ENCODE measurements at regions not wholly inside any gene's neighbourhood (a gene's known extent, or its start where the extent isn't known, plus 50 kb on each side); places are given as distances from the start of the nearest gene placed in this dataset.

- H3K4me3 ChIP-seq (ENCODE audit: low read depth, low read length), result no peak overlapping the region
- no peak for TF ChIP-seq CTCF (IDR thresholded peaks at IDR 0.05; ENCODE audit: insufficient read depth, low read depth, low read length)
- no peak for DNase-seq (ENCODE audit: low read depth)
Observed at GRCh38 chr10:28942012-28942411, 264.7 kb downstream of the BAMBI start.

DNA sequence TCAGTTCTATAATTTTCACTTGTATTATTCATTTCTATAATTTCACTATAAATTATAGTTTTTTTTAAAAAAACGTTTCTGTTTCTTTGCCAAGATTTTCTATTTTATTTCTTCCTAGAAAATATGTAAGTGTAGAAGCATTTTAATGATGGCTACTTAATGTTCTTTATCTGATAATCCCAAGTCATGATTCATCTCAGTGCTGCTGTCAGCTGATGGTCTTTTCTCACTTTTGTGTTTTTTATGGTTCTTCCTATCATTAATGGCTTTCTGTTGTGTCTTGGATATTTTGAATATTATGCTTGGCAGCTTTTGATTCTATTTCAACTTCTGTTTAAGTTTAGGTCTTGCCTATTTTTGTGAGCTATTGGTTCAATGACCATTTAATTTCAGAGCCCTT lies 268.6 kb downstream of the BAMBI start:
- H3K4me3 ChIP-seq (ENCODE audit: low read depth, low read length), result no peak overlapping the region
- no peak for TF ChIP-seq CTCF (IDR thresholded peaks at IDR 0.05; ENCODE audit: insufficient read depth, low read depth, low read length)
- DNase-seq (ENCODE audit: low read depth), result no peak

- H3K4me3 ChIP-seq (ENCODE audit: low read depth, low read length), result no peak overlapping the region
- DNase-seq (ENCODE audit: low read depth), result no peak
- TF ChIP-seq CTCF (IDR thresholded peaks at IDR 0.05; ENCODE audit: insufficient read depth, low read depth, low read length), result no peak
Observed at GRCh38 chr10:28946479-28946878, 269.2 kb downstream of the BAMBI start.

GRCh38 chr10:28947171-28947570 lies 269.9 kb downstream of the BAMBI start:
- TF ChIP-seq CTCF (IDR thresholded peaks at IDR 0.05; ENCODE audit: insufficient read depth, low read depth, low read length), result no peak
- no peak for DNase-seq (ENCODE audit: low read depth)
- H3K4me3 ChIP-seq (ENCODE audit: low read depth, low read length), result no peak overlapping the region

DNA sequence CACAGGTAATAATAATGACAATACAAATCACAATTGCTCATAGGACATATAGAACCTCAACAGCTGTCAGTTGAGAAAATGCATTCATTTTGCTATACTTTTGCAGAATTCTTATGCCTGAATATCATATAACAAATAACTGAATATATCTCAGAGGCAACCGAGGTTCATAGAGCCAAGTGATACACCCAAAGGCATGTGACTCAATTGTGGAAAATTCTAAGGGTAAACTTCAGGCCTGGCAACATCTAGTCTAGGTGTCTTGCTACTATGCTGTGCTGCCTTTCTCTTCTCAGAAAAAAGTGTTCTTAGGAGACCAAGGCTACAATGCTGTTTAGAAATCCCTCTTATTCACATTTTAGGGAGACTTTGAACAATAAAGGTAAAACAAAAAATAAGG lies 270.7 kb downstream of the BAMBI start:
- DNase-seq (ENCODE audit: low read depth), result no peak
- TF ChIP-seq CTCF (IDR thresholded peaks at IDR 0.05; ENCODE audit: insufficient read depth, low read depth, low read length), result no peak
- no peak overlapping the region for H3K4me3 ChIP-seq (ENCODE audit: low read depth, low read length)

DNA sequence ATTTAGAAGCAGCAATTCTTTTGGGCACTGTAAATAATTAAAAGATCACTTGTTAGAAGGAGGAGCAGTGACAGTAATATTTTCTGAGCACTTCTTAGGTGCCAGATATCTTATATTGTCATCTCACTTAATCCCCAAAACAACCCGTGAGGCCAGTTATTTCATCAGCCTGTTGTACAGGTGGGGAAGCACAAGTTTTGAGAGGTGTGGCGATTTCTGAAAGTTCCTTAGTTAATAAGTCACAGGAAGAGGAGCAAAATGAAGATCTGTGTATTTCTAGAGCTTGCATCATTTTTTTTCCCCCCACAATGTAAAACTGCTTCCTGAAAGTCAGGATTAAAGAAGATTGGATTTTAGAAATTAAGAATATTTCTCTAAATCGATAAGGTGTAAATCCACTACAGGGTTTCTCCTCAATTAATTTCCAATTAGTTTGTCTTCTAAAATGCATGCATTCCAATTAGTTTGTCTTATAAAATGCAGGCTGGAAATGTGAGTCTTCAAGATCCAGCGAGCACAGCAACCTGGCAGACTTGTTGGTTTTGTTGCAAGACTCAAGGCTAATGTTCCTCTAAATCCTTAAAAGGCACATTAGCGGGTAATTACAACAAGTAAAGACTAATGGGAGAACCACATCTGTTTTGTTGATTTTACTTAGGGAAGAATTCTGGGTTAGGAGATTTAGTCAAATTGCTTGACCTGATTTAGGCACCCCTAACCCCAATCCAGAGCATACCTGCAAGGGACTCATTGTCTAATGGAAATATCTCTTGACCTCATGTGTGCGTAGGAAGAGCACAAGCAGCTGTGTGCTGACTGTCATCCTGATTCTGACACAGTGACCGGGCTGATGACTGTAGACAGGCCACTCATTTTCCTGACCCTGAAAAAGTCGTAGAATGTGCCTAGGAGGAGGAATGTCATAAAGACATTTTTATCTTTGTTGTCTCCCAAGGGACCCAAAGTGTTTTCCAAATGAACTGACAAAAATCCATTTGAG lies 272.0 kb downstream of the BAMBI start:
- H3K4me3 ChIP-seq (ENCODE audit: low read depth, low read length), result no peak overlapping the region
- no peak for DNase-seq (ENCODE audit: low read depth)
- no peak for TF ChIP-seq CTCF (IDR thresholded peaks at IDR 0.05; ENCODE audit: insufficient read depth, low read depth, low read length)
